GM18519 (cell line): ENCODE measurements at regions not wholly inside any gene's neighbourhood (a gene's known extent, or its start where the extent isn't known, plus 50 kb on each side); places are given as distances from the start of the nearest gene placed in this dataset.
"Not testable (repeated sequence)": the region's sequence is repeated elsewhere in the genome, so short reads cannot be mapped to it uniquely, and the experiment has no call there.

ENCODE experiments used
- ATAC-seq: cut with Tn5 transposase; IDR thresholded peaks from one replicate; pipeline ENCODE4 v1.9.1; 2021; ENCODE audit warnings: mild to moderate bottlenecking, moderate library complexity; ENCODE audit not compliant: unreplicated experiment, low FRiP score

- ATAC-seq = no peak
Measured at GRCh38 chr21:24436236-24436635, 1171.0 kb downstream of the MRPL39 start.

- ATAC-seq = peak; percentile 75
Measured at GRCh38 chr21:24428591-24429199, 1178.6 kb downstream of the MRPL39 start.

- no peak for ATAC-seq
Measured at GRCh38 chr21:24424776-24425175, 1182.5 kb downstream of the MRPL39 start.

GRCh38 chr21:24423546-24423945, 1183.7 kb downstream of the MRPL39 start:
- ATAC-seq = no peak

- peak; percentile 87 for ATAC-seq
Measured at GRCh38 chr21:24420689-24421088, 1186.6 kb downstream of the MRPL39 start.

- not testable (repeated sequence) for ATAC-seq
Measured at GRCh38 chr21:24419641-24420040, 1187.6 kb downstream of the MRPL39 start.

- ATAC-seq = no peak
Measured at GRCh38 chr21:24418671-24419070, 1188.6 kb downstream of the MRPL39 start.

GRCh38 chr21:24411429-24411828, 1195.9 kb downstream of the MRPL39 start:
- no peak for ATAC-seq

GRCh38 chr21:24403221-24403620, 1204.1 kb downstream of the MRPL39 start:
- no peak for ATAC-seq

- ATAC-seq = no peak
Measured at GRCh38 chr21:24395320-24395923, 1211.9 kb downstream of the MRPL39 start.

- peak; percentile 74 for ATAC-seq
Measured at GRCh38 chr21:24375201-24375600, 1232.1 kb downstream of the MRPL39 start.

GRCh38 chr21:24372506-24372905, 1234.8 kb downstream of the MRPL39 start:
- no peak for ATAC-seq

GRCh38 chr21:24369746-24370145, 1237.5 kb downstream of the MRPL39 start:
- no peak for ATAC-seq

GRCh38 chr21:24369278-24369677, 1238.0 kb downstream of the MRPL39 start:
- no peak for ATAC-seq

GRCh38 chr21:24367936-24368335, 1239.3 kb downstream of the MRPL39 start:
- no peak for ATAC-seq

- ATAC-seq = no peak
Measured at GRCh38 chr21:24353492-24353891, 1253.8 kb downstream of the MRPL39 start.

- ATAC-seq = no peak
Measured at GRCh38 chr21:24339406-24339805, 1267.9 kb downstream of the MRPL39 start.

GRCh38 chr21:24336491-24336890, 1270.8 kb downstream of the MRPL39 start:
- no peak for ATAC-seq

GRCh38 chr21:24323536-24323935, 1283.7 kb downstream of the MRPL39 start:
- ATAC-seq = no peak

- no peak for ATAC-seq
Measured at GRCh38 chr21:24316277-24316922, 1290.9 kb downstream of the MRPL39 start.

GRCh38 chr21:24310788-24311187, 1296.5 kb downstream of the MRPL39 start:
- no peak for ATAC-seq

- ATAC-seq = no peak
Measured at GRCh38 chr21:24308183-24308582, 1299.1 kb downstream of the MRPL39 start.
